ENCODE measurements at regions not wholly inside any gene's neighbourhood (a gene's known extent, or its start where the extent isn't known, plus 50 kb on each side); places are given as distances from the start of the nearest gene placed in this dataset.

DNA sequence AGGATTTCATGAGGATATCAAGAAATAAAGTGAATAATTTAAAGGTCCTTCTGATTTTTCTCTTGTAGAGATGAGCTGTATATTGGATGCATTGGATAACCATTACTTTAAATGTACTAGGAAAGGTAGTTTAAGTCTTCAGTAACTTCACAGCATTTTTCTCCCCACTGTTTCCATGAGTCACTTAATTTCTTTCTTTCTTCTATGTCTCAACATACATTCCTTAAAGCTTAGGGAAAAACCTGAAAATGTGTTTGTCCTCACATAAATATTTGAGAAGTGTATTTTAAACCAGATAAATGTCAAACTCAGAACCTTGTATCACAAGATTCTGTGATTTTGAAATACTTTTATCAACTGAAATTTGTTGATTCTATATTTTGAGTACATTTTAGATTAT is 1970.2 kb upstream of the FLRT2 start:
- Histone ChIP-seq H3K4me3 (no peak overlapping the region), H3K9me3 (no peaks in the 10 kb centered on the region), H3K36me3 (no peaks in the 10 kb centered on the region), H3K27ac (no peak overlapping the region), H3K27me3 (no peaks in the 10 kb centered on the region), H3K4me1 (no peaks in the 10 kb centered on the region)
- DNase-seq (no peak), FAIRE-seq (no peak), ATAC-seq (no peak)
- intact Hi-C loops (cut with DNase I): no loop called here
- TF ChIP-seq, protein P1, sequence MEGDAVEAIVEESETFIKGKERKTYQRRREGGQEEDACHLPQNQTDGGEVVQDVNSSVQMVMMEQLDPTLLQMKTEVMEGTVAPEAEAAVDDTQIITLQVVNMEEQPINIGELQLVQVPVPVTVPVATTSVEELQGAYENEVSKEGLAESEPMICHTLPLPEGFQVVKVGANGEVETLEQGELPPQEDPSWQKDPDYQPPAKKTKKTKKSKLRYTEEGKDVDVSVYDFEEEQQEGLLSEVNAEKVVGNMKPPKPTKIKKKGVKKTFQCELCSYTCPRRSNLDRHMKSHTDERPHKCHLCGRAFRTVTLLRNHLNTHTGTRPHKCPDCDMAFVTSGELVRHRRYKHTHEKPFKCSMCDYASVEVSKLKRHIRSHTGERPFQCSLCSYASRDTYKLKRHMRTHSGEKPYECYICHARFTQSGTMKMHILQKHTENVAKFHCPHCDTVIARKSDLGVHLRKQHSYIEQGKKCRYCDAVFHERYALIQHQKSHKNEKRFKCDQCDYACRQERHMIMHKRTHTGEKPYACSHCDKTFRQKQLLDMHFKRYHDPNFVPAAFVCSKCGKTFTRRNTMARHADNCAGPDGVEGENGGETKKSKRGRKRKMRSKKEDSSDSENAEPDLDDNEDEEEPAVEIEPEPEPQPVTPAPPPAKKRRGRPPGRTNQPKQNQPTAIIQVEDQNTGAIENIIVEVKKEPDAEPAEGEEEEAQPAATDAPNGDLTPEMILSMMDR (IDR thresholded peaks at IDR 0.05): no peak

- no peaks in the 10 kb centered on the region for H3K27me3 ChIP-seq
- DNase-seq: no peak
- ATAC-seq: no peak
- no peaks in the 10 kb centered on the region for H3K9me3 ChIP-seq
- WGBS, 2 donors: 87% methylated on average over 7 of the region's 7 CpGs
- TF ChIP-seq, protein P1 (IDR thresholded peaks at IDR 0.05): no peak
- no peak overlapping the region for H3K27ac ChIP-seq
- H3K4me1 ChIP-seq: no peaks in the 10 kb centered on the region
- no peak overlapping the region for H3K4me3 ChIP-seq
- intact Hi-C loops (cut with DNase I): no loop called here
- no peak for FAIRE-seq
- no peaks in the 10 kb centered on the region for H3K36me3 ChIP-seq
These were observed 1968.7 kb upstream of the FLRT2 start for GRCh38 chr14:83561261-83561660.

GRCh38 chr14:83566567-83566966 is 1963.4 kb upstream of the FLRT2 start:
- TF ChIP-seq, protein P1 (IDR thresholded peaks at IDR 0.05): no peak
- Histone ChIP-seq H3K4me1 (no peaks in the 10 kb centered on the region), H3K27me3 (no peaks in the 10 kb centered on the region), H3K27ac (no peak overlapping the region), H3K36me3 (no peaks in the 10 kb centered on the region), H3K4me3 (no peak overlapping the region), H3K9me3 (no peaks in the 10 kb centered on the region)
- no peak for FAIRE-seq
- 90 to 100% methylated on average over 1 of the region's 1 CpG for WGBS, 2 donors
- intact Hi-C loops (cut with DNase I): no loop called here
- no peak for ATAC-seq
- no peak for DNase-seq

- Histone ChIP-seq H3K9me3 (no peaks in the 10 kb centered on the region), H3K36me3 (no peaks in the 10 kb centered on the region), H3K4me3 (no peak overlapping the region), H3K27me3 (no peaks in the 10 kb centered on the region), H3K4me1 (no peaks in the 10 kb centered on the region), H3K27ac (no peak overlapping the region)
- ATAC-seq (no peak), FAIRE-seq (no peak), DNase-seq (no peak)
- intact Hi-C loops (cut with DNase I): no loop called here
- 58 to 74% methylated on average over 1 of the region's 1 CpG for WGBS, 2 donors
- TF ChIP-seq, protein P1 (IDR thresholded peaks at IDR 0.05): no peak
These were observed 1961.8 kb upstream of the FLRT2 start for GRCh38 chr14:83568141-83568540.

DNA sequence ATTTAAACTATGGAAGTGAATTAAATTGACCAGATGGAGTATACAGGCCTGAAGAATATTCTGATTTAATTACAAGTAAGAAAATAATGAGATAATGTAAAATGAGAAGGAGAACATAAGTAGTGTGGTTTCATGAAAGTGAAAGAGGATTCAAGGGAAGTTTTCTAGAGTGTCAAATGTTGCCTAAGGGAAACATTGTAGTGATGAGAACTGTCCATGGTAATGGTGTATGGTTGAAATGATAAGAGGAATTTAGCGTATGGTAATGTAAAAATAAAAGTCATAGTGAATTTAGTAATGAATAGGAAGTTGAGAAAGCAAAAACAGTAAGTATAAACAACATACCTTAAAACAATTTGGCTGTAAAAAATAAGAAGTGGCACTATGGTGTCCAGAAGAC is 1954.6 kb upstream of the FLRT2 start:
- Histone ChIP-seq H3K4me3 (no peak overlapping the region), H3K4me1 (no peaks in the 10 kb centered on the region), H3K9me3 (no peaks in the 10 kb centered on the region), H3K36me3 (no peaks in the 10 kb centered on the region), H3K27ac (no peak overlapping the region), H3K27me3 (no peaks in the 10 kb centered on the region)
- WGBS, 2 donors: 76 to 77% methylated on average over 1 of the region's 1 CpG
- DNase-seq: no peak
- FAIRE-seq: no peak
- ATAC-seq: no peak
- TF ChIP-seq, protein P1 (IDR thresholded peaks at IDR 0.05): no peak
- intact Hi-C loops (cut with DNase I): no loop called here
